CD4-positive, alpha-beta T cell treated with Interleukin-21 for 1 hour (primary cell): ENCODE measurements at regions not wholly inside any gene's neighbourhood (a gene's known extent, or its start where the extent isn't known, plus 50 kb on each side); places are given as distances from the start of the nearest gene placed in this dataset.
"Not testable (repeated sequence)": the region's sequence is repeated elsewhere in the genome, so short reads cannot be mapped to it uniquely, and the experiment has no call there.

Experiments
- DNase-seq: peaks from one replicate; pipeline ENCODE4 v3.0.0-alpha.2; 2020

- DNase-seq, result no peak
Measured at GRCh38 chr1:148354913-148355308, 128.2 kb downstream of the PPIAL4G start.

- no peak for DNase-seq
Measured at GRCh38 chr1:148354284-148354912, 128.7 kb downstream of the PPIAL4G start.

- peak; percentile 16 for DNase-seq
Measured at GRCh38 chr1:148353461-148354283, 129.4 kb downstream of the PPIAL4G start.

- DNase-seq, result no peak
Measured at GRCh38 chr1:148352470-148353053, 130.5 kb downstream of the PPIAL4G start.

GRCh38 chr1:148347781-148348180 is 135.3 kb downstream of the PPIAL4G start:
- DNase-seq, result no peak

- peak; percentile 47 for DNase-seq
Measured at GRCh38 chr1:148345659-148346151, 137.4 kb downstream of the PPIAL4G start.

- DNase-seq, result not testable (repeated sequence)
Measured at GRCh38 chr1:148344651-148345050, 138.5 kb downstream of the PPIAL4G start.

GRCh38 chr1:148341729-148342128 is 141.4 kb downstream of the PPIAL4G start:
- DNase-seq, result not testable (repeated sequence)

GRCh38 chr1:148336121-148336918 is 146.8 kb downstream of the PPIAL4G start:
- not testable (repeated sequence) for DNase-seq

GRCh38 chr1:148334339-148335130 is 148.6 kb downstream of the PPIAL4G start:
- DNase-seq, result peak; percentile 84

GRCh38 chr1:148333875-148334338 is 149.2 kb downstream of the PPIAL4G start:
- DNase-seq, result no peak

- DNase-seq, result no peak
Measured at GRCh38 chr1:148328884-148329283, 154.2 kb downstream of the PPIAL4G start.

GRCh38 chr1:148325031-148325430 is 158.1 kb downstream of the PPIAL4G start:
- DNase-seq, result not testable (repeated sequence)

- not testable (repeated sequence) for DNase-seq
Measured at GRCh38 chr1:148324465-148324864, 158.6 kb downstream of the PPIAL4G start.

- not testable (repeated sequence) for DNase-seq
Measured at GRCh38 chr1:148320079-148320478, 163.0 kb downstream of the PPIAL4G start.

GRCh38 chr1:148318904-148319242 is 164.2 kb downstream of the PPIAL4G start:
- no peak for DNase-seq

GRCh38 chr1:148318123-148318903 is 164.8 kb downstream of the PPIAL4G start:
- DNase-seq, result peak; percentile 66

- DNase-seq, result no peak
Measured at GRCh38 chr1:148317288-148317985, 165.4 kb upstream of the NBPF11 start.

GRCh38 chr1:148315071-148315811 is 163.2 kb upstream of the NBPF11 start:
- no peak for DNase-seq

GRCh38 chr1:148310807-148311206 is 158.7 kb upstream of the NBPF11 start:
- DNase-seq, result no peak
